ENCODE measurements at regions not wholly inside any gene's neighbourhood (a gene's known extent, or its start where the extent isn't known, plus 50 kb on each side); places are given as distances from the start of the nearest gene placed in this dataset.
"Not testable (repeated sequence)": the region's sequence is repeated elsewhere in the genome, so short reads cannot be mapped to it uniquely, and the experiment has no call there.

- no peak for DNase-seq
These were observed 102.6 kb upstream of the PPM1J start for GRCh38 chr1:112817555-112818373.

GRCh38 chr1:112815376-112815775, 100.2 kb upstream of the PPM1J start:
- DNase-seq = no peak

GRCh38 chr1:112814645-112815044, 99.5 kb upstream of the PPM1J start:
- DNase-seq = not testable (repeated sequence)

GRCh38 chr1:112808861-112809684, 93.9 kb upstream of the PPM1J start:
- DNase-seq = peak; percentile 78

- no peak for DNase-seq
These were observed 92.9 kb upstream of the PPM1J start for GRCh38 chr1:112807999-112808398.

GRCh38 chr1:112807117-112807516, 92.0 kb upstream of the PPM1J start:
- no peak for DNase-seq

GRCh38 chr1:112806090-112806642, 91.0 kb upstream of the PPM1J start:
- no peak for DNase-seq

- DNase-seq = no peak
These were observed 90.2 kb upstream of the PPM1J start for GRCh38 chr1:112805155-112805853.

GRCh38 chr1:112803906-112804762, 89.0 kb upstream of the PPM1J start:
- DNase-seq = peak; percentile 84

- DNase-seq = no peak
These were observed 85.2 kb upstream of the PPM1J start for GRCh38 chr1:112800289-112800688.

- DNase-seq = no peak
These were observed 83.2 kb upstream of the PPM1J start for GRCh38 chr1:112798292-112798691.

- DNase-seq = no peak
These were observed 82.1 kb upstream of the PPM1J start for GRCh38 chr1:112797224-112797623.

GRCh38 chr1:112794654-112795239, 79.6 kb upstream of the PPM1J start:
- DNase-seq = no peak

- no peak for DNase-seq
These were observed 78.8 kb upstream of the PPM1J start for GRCh38 chr1:112793631-112794565.

- DNase-seq = no peak
These were observed 76.6 kb upstream of the PPM1J start for GRCh38 chr1:112791723-112792104.

- no peak for DNase-seq
These were observed 76.0 kb upstream of the PPM1J start for GRCh38 chr1:112790920-112791722.

- DNase-seq = no peak
These were observed 73.4 kb upstream of the PPM1J start for GRCh38 chr1:112788561-112788960.

GRCh38 chr1:112788054-112788453, 72.9 kb upstream of the PPM1J start:
- DNase-seq = no peak

GRCh38 chr1:112783059-112783458, 67.9 kb upstream of the PPM1J start:
- no peak for DNase-seq

Measured in suppressor macrophage treated with lipopolysaccharide for 4 hours (primary cell).